AG10803 (cell line): ENCODE measurements at regions not wholly inside any gene's neighbourhood (a gene's known extent, or its start where the extent isn't known, plus 50 kb on each side); places are given as distances from the start of the nearest gene placed in this dataset.

Experiments used
- DNase-seq: peaks from one replicate; pipeline ENCODE4 v3.0.0; 2010; ENCODE audit warnings: low read depth
- H3K4me3 ChIP-seq: 2 replicates; pipeline ENCODE4 v1.5.1; 2011; ENCODE audit warnings: mild to moderate bottlenecking, low read length, control low read depth
- TF ChIP-seq, protein P1 (sequence below): conservative IDR thresholded peaks from 2 replicates; pipeline ENCODE4 v1.5.1; 2011; ENCODE audit warnings: mild to moderate bottlenecking, low read length, control low read depth, inconsistent platforms

DNA sequence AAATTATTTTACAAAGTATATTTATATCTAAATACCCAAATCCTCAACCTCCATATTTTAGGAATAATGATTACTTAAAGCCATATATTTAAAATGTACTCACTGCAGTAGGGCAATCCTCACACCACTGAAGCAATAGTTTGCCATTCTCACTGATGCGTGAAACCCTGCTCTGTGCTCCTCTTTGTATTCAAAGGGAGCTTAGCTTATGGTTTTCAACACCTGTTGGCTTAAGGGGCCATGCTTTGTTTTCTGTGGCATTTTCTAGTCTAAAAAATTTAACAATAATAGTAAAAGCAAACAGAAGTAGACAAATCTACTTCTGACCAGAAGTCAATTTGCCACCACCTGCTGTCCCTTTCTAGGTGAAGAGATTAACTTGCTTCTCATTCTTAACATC lies 294.6 kb downstream of the FLRT2 start:
- TF ChIP-seq, protein P1, sequence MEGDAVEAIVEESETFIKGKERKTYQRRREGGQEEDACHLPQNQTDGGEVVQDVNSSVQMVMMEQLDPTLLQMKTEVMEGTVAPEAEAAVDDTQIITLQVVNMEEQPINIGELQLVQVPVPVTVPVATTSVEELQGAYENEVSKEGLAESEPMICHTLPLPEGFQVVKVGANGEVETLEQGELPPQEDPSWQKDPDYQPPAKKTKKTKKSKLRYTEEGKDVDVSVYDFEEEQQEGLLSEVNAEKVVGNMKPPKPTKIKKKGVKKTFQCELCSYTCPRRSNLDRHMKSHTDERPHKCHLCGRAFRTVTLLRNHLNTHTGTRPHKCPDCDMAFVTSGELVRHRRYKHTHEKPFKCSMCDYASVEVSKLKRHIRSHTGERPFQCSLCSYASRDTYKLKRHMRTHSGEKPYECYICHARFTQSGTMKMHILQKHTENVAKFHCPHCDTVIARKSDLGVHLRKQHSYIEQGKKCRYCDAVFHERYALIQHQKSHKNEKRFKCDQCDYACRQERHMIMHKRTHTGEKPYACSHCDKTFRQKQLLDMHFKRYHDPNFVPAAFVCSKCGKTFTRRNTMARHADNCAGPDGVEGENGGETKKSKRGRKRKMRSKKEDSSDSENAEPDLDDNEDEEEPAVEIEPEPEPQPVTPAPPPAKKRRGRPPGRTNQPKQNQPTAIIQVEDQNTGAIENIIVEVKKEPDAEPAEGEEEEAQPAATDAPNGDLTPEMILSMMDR: no peak
- no peak for DNase-seq
- no peak overlapping the region for H3K4me3 ChIP-seq

DNA sequence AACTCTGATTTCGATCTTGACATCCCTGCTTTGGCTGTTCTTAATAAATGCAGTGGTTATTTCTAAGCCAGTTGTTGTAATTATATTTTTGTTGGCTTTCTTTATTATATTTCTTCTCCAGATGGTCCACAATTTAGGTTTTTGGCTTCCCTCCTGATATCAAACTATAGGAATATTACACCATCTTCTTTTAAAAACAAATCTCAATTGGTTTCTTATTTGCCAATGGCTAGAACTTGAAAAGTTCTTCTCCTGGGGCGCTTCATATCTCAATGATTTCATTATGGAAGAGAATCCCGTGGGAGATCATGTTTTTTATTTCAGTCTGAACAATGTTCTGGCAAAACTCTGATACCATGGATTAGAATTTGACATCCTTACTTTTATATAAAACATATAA lies 292.3 kb downstream of the FLRT2 start:
- no peak overlapping the region for H3K4me3 ChIP-seq
- TF ChIP-seq, protein P1: no peak
- DNase-seq: no peak

GRCh38 chr14:85817430-85817829 lies 287.5 kb downstream of the FLRT2 start:
- DNase-seq: no peak
- TF ChIP-seq, protein P1: no peak
- no peak overlapping the region for H3K4me3 ChIP-seq

- no peak for DNase-seq
- H3K4me3 ChIP-seq: no peak overlapping the region
- TF ChIP-seq, protein P1: no peak
These were observed 283.1 kb downstream of the FLRT2 start for GRCh38 chr14:85813040-85813439.

GRCh38 chr14:85811340-85811739 lies 281.4 kb downstream of the FLRT2 start:
- no peak for DNase-seq
- TF ChIP-seq, protein P1: no peak

DNA sequence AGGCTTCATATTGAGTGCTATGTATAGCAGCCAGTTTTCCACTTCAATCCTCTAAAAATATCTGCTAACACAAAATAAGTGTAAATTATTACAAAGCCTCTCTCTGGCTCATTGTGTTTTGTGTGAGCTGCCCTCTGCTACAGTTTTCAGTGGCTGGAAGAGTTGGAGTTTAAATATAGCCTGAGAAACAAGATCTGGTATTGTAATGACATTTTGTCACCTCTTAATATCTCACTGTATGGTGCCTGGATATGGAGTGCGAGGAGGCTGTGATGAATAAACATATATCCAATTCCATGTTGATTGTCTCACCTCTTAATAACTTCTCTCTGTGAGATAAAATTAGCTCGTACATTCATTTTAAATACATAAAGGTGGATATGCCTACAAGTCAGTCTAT lies 269.7 kb downstream of the FLRT2 start:
- H3K4me3 ChIP-seq: no peak overlapping the region
- TF ChIP-seq, protein P1: no peak
- DNase-seq: no peak

More at GRCh38 chr14:85811340-85811739, 281.4 kb downstream of the FLRT2 start:
- H3K4me3 ChIP-seq: no peak overlapping the region

- TF ChIP-seq, protein P1: no peak
- no peak for DNase-seq
These were observed 268.9 kb downstream of the FLRT2 start for GRCh38 chr14:85798856-85799255.

More at GRCh38 chr14:85798856-85799255, 268.9 kb downstream of the FLRT2 start:
- H3K4me3 ChIP-seq: no peak overlapping the region
